Neural crest cell (in vitro differentiated cells): ENCODE measurements at regions not wholly inside any gene's neighbourhood (a gene's known extent, or its start where the extent isn't known, plus 50 kb on each side); places are given as distances from the start of the nearest gene placed in this dataset.

ENCODE experiments used
- DNase-seq: peaks from one replicate; pipeline ENCODE4 v3.0.0; 2021; ENCODE audit warnings: low read depth, mixed read lengths, low spot score
- H3K27ac Mint-ChIP-seq: one replicate; pipeline ENCODE4 v1.8.0; 2021; ENCODE audit warnings: mild to moderate bottlenecking, mixed read lengths; ENCODE audit not compliant: unreplicated experiment
- H3K27me3 Mint-ChIP-seq: 2 replicates; pipeline ENCODE4 v1.8.0; 2021; ENCODE audit warnings: low read depth, mild to moderate bottlenecking, mixed read lengths
- H3K36me3 Mint-ChIP-seq: 2 replicates; pipeline ENCODE4 v1.8.0; 2021; ENCODE audit warnings: low read depth, mild to moderate bottlenecking, mixed read lengths
- H3K4me1 Mint-ChIP-seq: 2 replicates; pipeline ENCODE4 v1.8.0; 2021; ENCODE audit warnings: mixed read lengths
- H3K4me3 Mint-ChIP-seq: one replicate; pipeline ENCODE4 v1.8.0; 2021; ENCODE audit warnings: mild to moderate bottlenecking, mixed read lengths
- H3K9me3 Mint-ChIP-seq: 2 replicates; pipeline ENCODE4 v1.8.0; 2021; ENCODE audit warnings: mixed read lengths
- TF ChIP-seq, protein P1 (sequence below): fragments of 200-600 bp; sonication (generic); conservative IDR thresholded peaks from 2 replicates; pipeline ENCODE4 v1.5.0; 2021; ENCODE audit warnings: antibody characterized with exemption, mild to moderate bottlenecking

DNA sequence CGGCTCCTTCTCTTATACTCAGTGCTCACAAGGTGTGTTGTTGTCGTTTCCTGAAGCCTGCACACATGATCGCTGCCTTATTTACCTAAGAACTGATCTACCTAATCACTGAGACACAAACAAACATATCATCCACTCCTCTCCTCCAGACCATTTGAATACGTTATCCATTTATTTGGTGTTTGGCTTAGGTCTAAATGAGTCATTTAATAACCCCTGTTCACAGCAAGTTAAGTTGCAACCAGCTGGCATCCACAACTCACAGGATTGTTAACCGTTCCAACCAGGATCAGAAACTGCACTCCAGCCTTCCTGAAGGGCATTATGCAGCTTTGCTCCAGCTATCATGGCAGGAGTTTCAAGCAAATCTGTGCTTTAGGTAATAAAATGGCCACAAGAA is 511.1 kb upstream of the MAP3K7 start:
- DNase-seq: no peak
- H3K27me3 Mint-ChIP-seq: no peaks in the 10 kb centered on the region
- H3K4me1 Mint-ChIP-seq: peaks cover 40% of the 10 kb centered on the region
- H3K36me3 Mint-ChIP-seq: no peaks in the 10 kb centered on the region
- TF ChIP-seq, protein P1, sequence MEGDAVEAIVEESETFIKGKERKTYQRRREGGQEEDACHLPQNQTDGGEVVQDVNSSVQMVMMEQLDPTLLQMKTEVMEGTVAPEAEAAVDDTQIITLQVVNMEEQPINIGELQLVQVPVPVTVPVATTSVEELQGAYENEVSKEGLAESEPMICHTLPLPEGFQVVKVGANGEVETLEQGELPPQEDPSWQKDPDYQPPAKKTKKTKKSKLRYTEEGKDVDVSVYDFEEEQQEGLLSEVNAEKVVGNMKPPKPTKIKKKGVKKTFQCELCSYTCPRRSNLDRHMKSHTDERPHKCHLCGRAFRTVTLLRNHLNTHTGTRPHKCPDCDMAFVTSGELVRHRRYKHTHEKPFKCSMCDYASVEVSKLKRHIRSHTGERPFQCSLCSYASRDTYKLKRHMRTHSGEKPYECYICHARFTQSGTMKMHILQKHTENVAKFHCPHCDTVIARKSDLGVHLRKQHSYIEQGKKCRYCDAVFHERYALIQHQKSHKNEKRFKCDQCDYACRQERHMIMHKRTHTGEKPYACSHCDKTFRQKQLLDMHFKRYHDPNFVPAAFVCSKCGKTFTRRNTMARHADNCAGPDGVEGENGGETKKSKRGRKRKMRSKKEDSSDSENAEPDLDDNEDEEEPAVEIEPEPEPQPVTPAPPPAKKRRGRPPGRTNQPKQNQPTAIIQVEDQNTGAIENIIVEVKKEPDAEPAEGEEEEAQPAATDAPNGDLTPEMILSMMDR: no peak
- peaks cover 2% of the 10 kb centered on the region for H3K9me3 Mint-ChIP-seq
- H3K4me3 Mint-ChIP-seq: no peak overlapping the region
- no peak overlapping the region for H3K27ac Mint-ChIP-seq

DNA sequence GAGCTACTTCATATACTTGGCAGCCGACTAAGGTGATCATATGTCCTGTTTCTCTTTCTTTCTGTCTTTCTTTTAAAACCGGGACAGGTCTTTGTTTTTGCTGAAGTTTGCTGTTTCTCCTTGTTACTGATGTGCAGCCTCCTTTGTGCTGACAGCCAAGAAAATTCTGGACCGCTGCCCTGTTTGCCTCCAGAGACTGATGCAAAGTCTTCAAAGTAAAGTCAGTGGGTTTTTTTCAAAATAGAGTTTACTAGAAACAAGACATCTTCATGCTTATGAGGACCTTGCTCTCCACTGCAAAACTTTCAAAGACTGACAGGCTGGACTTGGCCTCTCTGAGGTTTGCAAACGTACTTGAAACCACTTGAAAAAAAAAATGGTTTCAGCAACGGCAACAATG is 510.5 kb upstream of the MAP3K7 start:
- no peak overlapping the region for H3K4me3 Mint-ChIP-seq
- DNase-seq: no peak
- TF ChIP-seq, protein P1: no peak
- no peak overlapping the region for H3K27ac Mint-ChIP-seq
- H3K9me3 Mint-ChIP-seq: peaks cover 2% of the 10 kb centered on the region
- H3K36me3 Mint-ChIP-seq: no peaks in the 10 kb centered on the region
- H3K4me1 Mint-ChIP-seq: peaks cover 43% of the 10 kb centered on the region
- H3K27me3 Mint-ChIP-seq: no peaks in the 10 kb centered on the region

DNA sequence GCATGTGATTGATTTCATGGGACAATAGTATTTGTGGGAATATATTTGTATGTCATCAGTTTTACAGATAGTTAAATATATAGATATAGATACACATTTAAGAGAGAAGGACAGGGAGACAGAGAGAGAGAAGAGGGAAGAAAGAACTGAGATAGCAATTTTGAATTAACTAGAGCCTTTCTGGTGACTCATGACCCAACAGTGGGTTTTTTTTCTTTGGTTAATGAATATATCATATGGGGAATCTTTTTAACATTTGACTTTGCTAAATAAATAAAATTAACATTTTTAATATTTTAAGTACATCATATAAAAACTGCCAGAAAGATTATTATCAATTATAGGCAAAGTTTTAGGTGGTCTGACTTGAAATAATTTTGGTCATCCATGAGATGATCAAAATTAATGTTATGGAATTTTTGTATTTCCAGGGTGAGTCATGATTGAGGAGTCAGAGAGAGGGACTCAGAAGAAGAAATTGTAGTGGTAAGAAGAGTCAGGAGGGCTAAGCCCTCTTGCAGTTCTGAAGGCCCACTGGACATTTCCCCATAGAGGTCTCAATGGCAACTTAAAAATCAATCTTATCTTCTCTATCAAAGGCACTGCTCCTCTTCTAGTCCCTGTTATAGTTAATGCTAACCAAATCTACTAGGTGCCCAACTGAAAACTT is 508.1 kb upstream of the MAP3K7 start:
- DNase-seq: no peak
- no peak overlapping the region for H3K27ac Mint-ChIP-seq
- TF ChIP-seq, protein P1: no peak
- no peak overlapping the region for H3K4me3 Mint-ChIP-seq
- H3K36me3 Mint-ChIP-seq: no peaks in the 10 kb centered on the region
- no peaks in the 10 kb centered on the region for H3K27me3 Mint-ChIP-seq
- peaks cover 2% of the 10 kb centered on the region for H3K9me3 Mint-ChIP-seq
- H3K4me1 Mint-ChIP-seq: peaks cover 44% of the 10 kb centered on the region

DNA sequence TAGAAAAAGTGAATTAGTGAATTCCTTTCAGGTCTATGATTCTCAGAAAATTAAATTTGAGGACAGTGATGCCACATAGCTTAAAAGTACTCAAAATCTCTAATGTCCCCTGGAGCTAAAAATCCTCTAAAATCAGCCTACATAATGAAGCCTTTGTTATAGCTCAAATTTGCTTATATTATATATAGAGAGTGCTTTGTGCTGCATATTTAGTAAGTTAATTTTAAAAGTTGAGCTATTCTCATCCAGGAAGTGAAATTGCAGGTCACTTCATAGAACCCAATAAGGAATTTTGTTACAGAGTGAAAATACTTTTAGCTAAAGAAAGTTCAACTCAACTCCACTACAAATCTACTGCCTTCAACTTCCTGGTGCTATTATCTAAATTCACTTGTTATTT is 507.5 kb upstream of the MAP3K7 start:
- TF ChIP-seq, protein P1: no peak
- H3K27me3 Mint-ChIP-seq: no peaks in the 10 kb centered on the region
- no peak overlapping the region for H3K27ac Mint-ChIP-seq
- H3K4me1 Mint-ChIP-seq: peaks cover 39% of the 10 kb centered on the region
- H3K9me3 Mint-ChIP-seq: peaks cover 2% of the 10 kb centered on the region
- H3K4me3 Mint-ChIP-seq: no peak overlapping the region
- DNase-seq: no peak
- no peaks in the 10 kb centered on the region for H3K36me3 Mint-ChIP-seq

DNA sequence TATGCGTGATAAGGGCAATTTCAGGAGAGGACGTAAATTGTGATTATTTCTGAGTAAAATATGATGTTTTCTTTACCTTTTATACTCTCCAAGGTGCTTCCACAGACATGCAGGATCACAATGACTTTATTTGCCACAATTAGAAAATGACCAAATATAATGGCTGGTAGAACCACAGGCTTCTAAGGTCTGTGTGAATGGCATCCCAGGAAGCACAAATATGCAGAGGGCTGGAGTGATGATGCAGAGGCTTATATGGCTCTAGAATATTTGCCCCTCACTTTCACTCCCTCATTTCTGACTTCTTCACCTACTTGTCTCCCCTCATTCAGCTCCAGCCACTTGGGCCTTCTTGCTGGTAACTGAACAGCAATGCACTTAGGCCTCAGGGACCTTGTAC is 502.1 kb upstream of the MAP3K7 start:
- Mint-ChIP-seq H3K4me1 (peaks cover 13% of the 10 kb centered on the region), H3K36me3 (no peaks in the 10 kb centered on the region), H3K27ac (no peak overlapping the region), H3K9me3 (no peaks in the 10 kb centered on the region), H3K4me3 (no peak overlapping the region), H3K27me3 (no peaks in the 10 kb centered on the region)
- TF ChIP-seq, protein P1: no peak
- no peak for DNase-seq
